HG03460 (cell line): ENCODE measurements at regions not wholly inside any gene's neighbourhood (a gene's known extent, or its start where the extent isn't known, plus 50 kb on each side); places are given as distances from the start of the nearest gene placed in this dataset.

Source experiments
- ATAC-seq: cut with Tn5 transposase; IDR thresholded peaks from one replicate; pipeline ENCODE4 v1.9.1; 2021; ENCODE audit not compliant: unreplicated experiment

- ATAC-seq = no peak
Observed at GRCh38 chr4:10335050-10335449, 122.2 kb downstream of the ZNF518B start.

- no peak for ATAC-seq
Observed at GRCh38 chr4:10334506-10335028, 122.7 kb downstream of the ZNF518B start.

- ATAC-seq = no peak
Observed at GRCh38 chr4:10333942-10334341, 123.3 kb downstream of the ZNF518B start.

DNA sequence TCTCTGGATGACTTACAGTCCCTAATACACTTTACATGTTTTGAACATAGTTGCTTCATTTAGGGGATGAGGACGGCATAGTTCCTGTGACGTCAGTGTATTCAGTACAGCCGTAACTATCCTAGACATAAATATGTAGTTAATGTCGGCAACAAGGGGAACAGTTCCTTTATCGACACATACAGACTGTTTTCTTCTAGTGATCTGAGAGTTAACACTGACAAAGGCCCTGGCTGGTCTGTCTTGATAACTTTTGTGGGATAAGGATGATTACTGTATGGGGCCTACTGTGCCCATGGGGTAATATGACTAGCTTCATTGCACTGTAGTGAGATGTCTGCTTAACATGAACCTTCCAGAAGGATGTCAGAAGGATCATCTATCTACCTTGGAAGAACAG, 131.2 kb downstream of the ZNF518B start:
- ATAC-seq = no peak

- ATAC-seq = no peak
Observed at GRCh38 chr4:10321931-10322330, 135.3 kb downstream of the ZNF518B start.

DNA sequence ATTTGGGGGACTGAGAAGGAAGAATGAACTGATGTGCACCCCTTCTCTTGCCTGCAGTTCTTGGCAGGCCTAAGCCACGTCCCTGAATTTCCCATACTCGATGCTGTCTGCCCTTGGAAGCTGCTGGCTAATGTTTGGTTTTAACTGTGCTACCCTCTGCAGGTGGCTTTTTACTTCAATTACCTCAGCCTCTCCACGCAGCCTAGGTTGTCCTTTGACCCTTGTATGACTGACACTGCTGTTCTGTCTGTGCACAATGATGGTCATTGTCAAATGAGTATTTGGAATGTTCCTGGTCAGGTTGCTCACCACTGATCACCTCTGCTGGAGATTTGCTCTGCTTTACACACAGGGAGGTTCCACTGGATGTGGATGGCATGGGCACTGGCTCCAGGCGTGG, 137.1 kb downstream of the ZNF518B start:
- no peak for ATAC-seq

- no peak for ATAC-seq
Observed at GRCh38 chr4:10317345-10317744, 139.9 kb downstream of the ZNF518B start.

GRCh38 chr4:10316851-10317250, 140.4 kb downstream of the ZNF518B start:
- ATAC-seq = no peak

DNA sequence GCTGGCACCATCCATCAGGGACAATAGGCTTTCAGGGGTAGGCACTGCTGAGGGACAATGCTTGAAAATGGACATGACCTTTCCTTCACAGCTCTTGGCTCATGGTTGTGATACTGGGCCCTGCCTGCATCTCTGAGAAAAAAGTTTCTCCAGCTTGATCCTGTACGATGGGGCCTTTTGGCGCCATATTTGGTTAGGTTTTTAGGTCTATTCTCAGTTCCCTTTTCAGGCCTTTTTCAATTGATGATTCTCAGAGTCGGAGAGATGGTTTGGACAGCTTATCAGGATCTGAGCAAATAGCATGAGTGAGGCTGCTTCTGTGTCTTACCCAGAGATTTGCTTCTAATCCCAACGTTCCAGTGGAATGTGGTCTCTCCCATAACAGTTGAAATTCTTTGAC, 141.6 kb downstream of the ZNF518B start:
- ATAC-seq = no peak

DNA sequence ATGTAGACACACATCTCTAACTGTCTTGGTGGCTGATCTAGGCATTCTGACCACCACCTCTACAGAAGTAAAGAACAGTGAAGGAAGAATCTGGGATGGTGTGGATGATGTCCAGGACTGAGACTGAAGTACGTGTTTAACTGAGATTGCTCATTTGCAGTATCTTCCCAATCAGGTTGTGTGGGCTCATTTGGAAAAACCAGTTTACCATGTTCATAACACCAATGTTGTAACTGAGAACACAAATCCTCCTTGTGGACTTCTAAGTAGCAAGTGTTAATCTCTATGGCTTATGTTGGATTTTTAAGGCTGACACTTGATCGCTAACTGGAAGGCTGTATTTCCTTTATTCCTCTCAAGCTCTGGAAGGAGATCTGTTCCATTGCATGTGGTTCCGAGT, 144.7 kb downstream of the ZNF518B start:
- ATAC-seq = no peak

- ATAC-seq = no peak
Observed at GRCh38 chr4:10311939-10312338, 145.3 kb downstream of the ZNF518B start.

DNA sequence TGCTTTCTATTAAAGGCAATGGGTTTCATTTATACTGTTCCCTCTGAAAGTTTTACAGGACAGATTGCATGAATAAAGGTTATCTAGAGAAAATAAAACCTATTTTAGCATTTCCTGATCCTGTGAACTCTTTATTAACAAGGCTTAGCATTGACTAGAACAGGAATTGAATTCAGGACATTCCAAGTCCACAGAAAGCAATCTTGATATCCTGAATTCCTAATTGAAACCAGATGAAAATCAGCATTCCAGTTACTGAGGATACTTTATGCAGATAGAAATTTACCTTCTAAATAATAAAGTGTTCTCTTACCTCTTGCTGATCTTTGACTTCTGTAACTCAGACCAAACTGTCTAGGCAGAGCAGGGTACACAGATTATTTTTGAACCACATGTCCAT, 151.4 kb downstream of the ZNF518B start:
- ATAC-seq = no peak

DNA sequence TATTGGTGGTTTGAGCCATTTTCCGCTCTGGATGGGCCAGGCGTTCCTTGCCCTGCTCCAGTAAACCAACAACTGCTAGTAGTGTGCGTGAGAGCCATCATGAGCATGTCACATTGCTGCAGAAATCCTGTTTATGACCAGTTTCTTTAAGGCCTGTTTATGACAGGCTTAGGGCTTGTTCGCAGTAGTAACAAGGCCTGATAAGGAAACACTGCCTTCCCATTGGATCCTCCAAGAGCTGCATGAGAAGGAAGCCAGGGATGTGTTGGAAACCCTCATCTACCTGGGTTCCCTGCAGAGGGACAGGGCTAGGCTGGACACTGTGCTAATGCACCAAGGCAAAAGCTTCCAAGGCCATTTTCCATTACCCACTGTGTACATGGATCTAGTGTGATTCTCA, 153.9 kb downstream of the ZNF518B start:
- ATAC-seq = no peak

GRCh38 chr4:10302096-10302495, 155.1 kb downstream of the ZNF518B start:
- no peak for ATAC-seq

GRCh38 chr4:10299601-10300000, 157.6 kb downstream of the ZNF518B start:
- no peak for ATAC-seq

GRCh38 chr4:10298681-10299080, 158.5 kb downstream of the ZNF518B start:
- ATAC-seq = no peak

- ATAC-seq = no peak
Observed at GRCh38 chr4:10296730-10297129, 160.5 kb downstream of the ZNF518B start.

GRCh38 chr4:10295301-10295700, 161.9 kb downstream of the ZNF518B start:
- ATAC-seq = no peak

GRCh38 chr4:10289538-10289906, 167.7 kb downstream of the ZNF518B start:
- ATAC-seq = no peak

- no peak for ATAC-seq
Observed at GRCh38 chr4:10288830-10289537, 168.2 kb downstream of the ZNF518B start.

DNA sequence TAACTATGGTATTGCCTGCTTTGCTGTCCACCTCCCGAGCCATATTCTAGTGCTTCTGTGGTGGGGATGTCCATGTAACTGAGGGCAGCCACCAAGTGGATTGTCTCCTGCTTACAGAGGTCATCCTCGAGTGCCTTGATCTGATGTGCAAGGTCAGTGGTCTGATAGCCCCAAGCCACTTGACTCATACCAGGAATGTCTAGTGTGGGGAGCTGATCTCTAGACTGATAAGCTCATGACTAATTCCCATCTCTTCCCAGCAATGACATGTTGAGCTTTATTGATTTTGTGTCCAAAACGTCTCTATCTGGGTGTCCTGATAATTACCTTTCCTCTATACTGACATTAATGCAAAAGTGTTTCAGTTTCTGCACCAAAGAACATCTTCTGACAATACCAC, 168.4 kb upstream of the WDR1 start:
- ATAC-seq = no peak

GRCh38 chr4:10283761-10284160, 167.2 kb upstream of the WDR1 start:
- ATAC-seq = no peak

DNA sequence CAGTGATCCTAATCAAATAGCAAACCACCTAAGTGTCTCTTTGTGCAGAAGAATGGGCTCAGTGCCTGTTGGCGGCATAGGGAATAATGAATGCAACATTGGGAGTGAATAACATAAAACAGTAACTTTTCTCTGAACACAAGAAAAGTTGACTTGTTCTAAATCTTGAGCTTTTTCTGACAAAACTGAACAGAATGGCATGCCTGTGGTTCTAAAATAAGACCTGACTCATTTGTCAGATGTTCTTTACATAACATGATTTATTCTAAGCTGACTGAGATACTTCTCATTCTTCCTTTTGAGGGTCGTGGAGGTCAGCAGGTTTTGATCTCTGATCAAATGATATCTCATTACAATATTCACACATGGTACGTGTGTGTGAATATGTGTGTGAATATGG, 165.4 kb upstream of the WDR1 start:
- no peak for ATAC-seq
